Heart left ventricle (tissue), 16 donors: ENCODE measurements at regions not wholly inside any gene's neighbourhood (a gene's known extent, or its start where the extent isn't known, plus 50 kb on each side); places are given as distances from the start of the nearest gene placed in this dataset.

ENCODE experiments used
- ATAC-seq, 4 donors: fragments of 200-7000 bp; cut with Tn5 transposase; one replicate each; pipeline ENCODE4 v1.9.1; 2020 to 2022; ENCODE audit warnings: moderate library complexity in 4 of 4, mild to moderate bottlenecking in 3 of 4, moderate number of reproducible peaks in 1 of 4
- DNase-seq, 5 donors: peaks; one replicate each; pipeline ENCODE4 v3.0.0-alpha.2; 2020
- H3K27ac ChIP-seq, 12 donors: fragments of 200-600 bp; sonication (generic) in 4 of 12; one replicate each; pipeline versions ENCODE4 v1.5.0 to v1.8.0; 2016 to 2022; ENCODE audit warnings: mild to moderate bottlenecking in 2 of 12
- H3K27me3 ChIP-seq, 9 donors: fragments of 200-600 bp; sonication (generic) in 2 of 9; one replicate each; pipeline versions ENCODE4 v1.5.1 to v1.8.0; 2016 to 2022; ENCODE audit warnings: mild to moderate bottlenecking in 3 of 9
- H3K36me3 ChIP-seq, 9 donors: fragments of 200-600 bp; sonication (generic) in 2 of 9; one replicate each; pipeline versions ENCODE4 v1.5.0 to v1.8.0; 2018 to 2022; ENCODE audit warnings: mild to moderate bottlenecking in 2 of 9
- H3K4me1 ChIP-seq, 12 donors: fragments of 200-600 bp; sonication (generic) in 4 of 12; one replicate each; pipeline versions ENCODE4 v1.5.0 to v1.8.0; 2016 to 2022; ENCODE audit warnings: mild to moderate bottlenecking in 3 of 12
- H3K4me3 ChIP-seq, 12 donors: fragments of 200-600 bp; sonication (generic) in 4 of 12; one replicate each; pipeline versions ENCODE4 v1.5.0 to v1.8.0; 2017 to 2022; ENCODE audit warnings: mild to moderate bottlenecking in 9 of 12, moderate library complexity in 4 of 12
- H3K9me3 ChIP-seq, 12 donors: fragments of 200-600 bp; sonication (generic) in 4 of 12; one replicate each; pipeline versions ENCODE4 v1.5.0 to v1.8.0; 2016 to 2022; ENCODE audit warnings: mild to moderate bottlenecking in 1 of 12
- CTCF ChIP-seq, 12 donors: fragments of 200-600 bp; sonication (generic) in 4 of 12; IDR thresholded peaks; one replicate each; pipeline versions ENCODE4 v1.5.0 to v1.8.0; 2018 to 2022; ENCODE audit warnings: antibody characterized with exemption in 12 of 12, mild to moderate bottlenecking in 5 of 12
- POLR2A ChIP-seq, 2 donors: fragments of 450-650 bp; IDR thresholded peaks; one replicate each; pipeline ENCODE4 v1.6.1; 2017; ENCODE audit warnings: antibody characterized with exemption in 2 of 2, mild to moderate bottlenecking in 2 of 2, moderate library complexity in 2 of 2
- WGBS, 4 donors: extraction: QIAGEN DNeasy Blood & Tissue Kit in 2 of 4; methylation state at CpG; one replicate each; pipeline versions ENCODE4 v1.1.5 to v1.1.7; 2013 to 2018; 5-methylcytosine and 5-hydroxymethylcytosine counted together
- intact Hi-C, 10 donors: fragments of 100-400 bp; cut with DNase I; formaldehyde crosslinking; loops; one replicate each; pipeline versions ENCODE4 v1.11.1 to v1.14.2; 2022
- donor health status: ischemic (EF 13 %, LVEDD 7.1; RV severe dilation, severe dysfunction).
- donor health status: healthy with polysubstance abuse.
- donor health status: DM: no; HTN: yes; CAD: no.
- donor health status: DM: no; HTN: no; CAD: no.
- donor health status: ischemic (EF 25% LVEDD 6.9; RV normal size, moderate dysfunction).
- donor health status: ischemic (EF 25% LVEDD 5.7; RV mildly dilated, moderate dysfunction).
- donor health status: healthy.
- donor health status: DM: yes; HTN: yes; CAD: no.
- donor health status: ischemic (EF 35%, LVEDD 5.7; RV mildly dilated, moderate dysfunction).
- donor health status: nonischemic (EF 11% LVEDD 7.7; RV severe dilation, severe dysfunction).
- donor health status: DM: yes; HTN: yes; CAD: no.
- donor health status: PGD.
- donor health status: ischemic (EF 29% LVEDD 5.4; RV normal size, mild dysfunction).
- donor health status: nonischemic (EF 23%, LVEDD 6.1; RV moderate dilation, normal function).

GRCh38 chr6:19444481-19444880 lies 392.7 kb upstream of the ID4 start:
- ATAC-seq = no peak
- H3K9me3 ChIP-seq = peaks cover 0 to 8% (median 0%) of the 10 kb centered on the region in 12 donors
- no peaks in the 10 kb centered on the region for H3K27me3 ChIP-seq
- 68 to 74% (median 72%) methylated on average over 1 of the region's 1 CpG for WGBS, 4 donors
- intact Hi-C loops = no loop called here
- no peak overlapping the region for H3K4me3 ChIP-seq
- H3K27ac ChIP-seq = no peak overlapping the region
- H3K4me1 ChIP-seq = no peaks in the 10 kb centered on the region
- H3K36me3 ChIP-seq = no peaks in the 10 kb centered on the region
- no peak for DNase-seq
- no peak for TF ChIP-seq POLR2A (IDR thresholded peaks at IDR 0.05)
- TF ChIP-seq CTCF (IDR thresholded peaks at IDR 0.05) = no peak

GRCh38 chr6:19446570-19446969 lies 390.6 kb upstream of the ID4 start:
- DNase-seq (no peak), ATAC-seq (no peak)
- Histone ChIP-seq H3K27ac (no peak overlapping the region), H3K4me3 (no peak overlapping the region), H3K36me3 (no peaks in the 10 kb centered on the region), H3K27me3 (no peaks in the 10 kb centered on the region), H3K4me1 (no peaks in the 10 kb centered on the region), H3K9me3 (peaks cover 0 to 8% (median 0%) of the 10 kb centered on the region in 12 donors)
- no peak for TF ChIP-seq CTCF (IDR thresholded peaks at IDR 0.05)
- no peak for TF ChIP-seq POLR2A (IDR thresholded peaks at IDR 0.05)
- intact Hi-C loops = no loop called here
- WGBS, 4 donors = 84 to 95% (median 93%) methylated on average over 3 of the region's 3 CpGs

- no peak for DNase-seq
- Histone ChIP-seq H3K27ac (no peak overlapping the region), H3K27me3 (no peaks in the 10 kb centered on the region), H3K4me3 (no peak overlapping the region), H3K4me1 (no peaks in the 10 kb centered on the region), H3K36me3 (no peaks in the 10 kb centered on the region), H3K9me3 (peaks cover 0 to 8% (median 0%) of the 10 kb centered on the region in 12 donors)
- ATAC-seq = no peak
- no peak for TF ChIP-seq CTCF (IDR thresholded peaks at IDR 0.05)
- no peak for TF ChIP-seq POLR2A (IDR thresholded peaks at IDR 0.05)
- intact Hi-C loops = no loop called here
- 78 to 90% (median 83%) methylated on average over 1 of the region's 1 CpG for WGBS, 4 donors
Observed at GRCh38 chr6:19450651-19451050, 386.5 kb upstream of the ID4 start.

- Histone ChIP-seq H3K27ac (no peak overlapping the region), H3K4me3 (no peak overlapping the region), H3K36me3 (no peaks in the 10 kb centered on the region), H3K9me3 (no peaks in the 10 kb centered on the region), H3K4me1 (no peaks in the 10 kb centered on the region), H3K27me3 (no peaks in the 10 kb centered on the region)
- WGBS, 4 donors = 86 to 96% (median 96%) methylated on average over 1 of the region's 1 CpG
- intact Hi-C loops = no loop called here
- no peak for ATAC-seq
- TF ChIP-seq CTCF (IDR thresholded peaks at IDR 0.05) (no peak), POLR2A (IDR thresholded peaks at IDR 0.05) (no peak)
- DNase-seq = no peak
Observed at GRCh38 chr6:19452495-19452894, 384.7 kb upstream of the ID4 start.
